NB4 (cell line): ENCODE measurements at regions not wholly inside any gene's neighbourhood (a gene's known extent, or its start where the extent isn't known, plus 50 kb on each side); places are given as distances from the start of the nearest gene placed in this dataset.

ENCODE experiments used
- DNase-seq: peaks from one replicate; pipeline ENCODE4 v3.0.0; 2010; ENCODE audit warnings: low read depth
- H3K4me3 ChIP-seq: one replicate; pipeline ENCODE4 v1.5.1; 2011; ENCODE audit warnings: mild to moderate bottlenecking, low read depth, low read length, moderate library complexity
- MYC ChIP-seq: IDR thresholded peaks from 2 replicates; pipeline ENCODE4 v1.6.1; 2011; ENCODE audit warnings: low read depth, low read length
- POLR2A ChIP-seq: IDR thresholded peaks from 2 replicates; pipeline ENCODE4 v1.6.1; 2011; ENCODE audit warnings: mild to moderate bottlenecking; ENCODE audit not compliant: insufficient read length; ENCODE audit errors: extremely low read depth
- TF ChIP-seq, protein P1 (sequence below): IDR thresholded peaks from one replicate; pipeline ENCODE4 v1.5.1; 2012; ENCODE audit warnings: low read depth, low read length
- TF ChIP-seq, protein P2 (sequence below): IDR thresholded peaks from 2 replicates; pipeline ENCODE4 v1.6.1; 2011; ENCODE audit warnings: low read depth, low read length

DNA sequence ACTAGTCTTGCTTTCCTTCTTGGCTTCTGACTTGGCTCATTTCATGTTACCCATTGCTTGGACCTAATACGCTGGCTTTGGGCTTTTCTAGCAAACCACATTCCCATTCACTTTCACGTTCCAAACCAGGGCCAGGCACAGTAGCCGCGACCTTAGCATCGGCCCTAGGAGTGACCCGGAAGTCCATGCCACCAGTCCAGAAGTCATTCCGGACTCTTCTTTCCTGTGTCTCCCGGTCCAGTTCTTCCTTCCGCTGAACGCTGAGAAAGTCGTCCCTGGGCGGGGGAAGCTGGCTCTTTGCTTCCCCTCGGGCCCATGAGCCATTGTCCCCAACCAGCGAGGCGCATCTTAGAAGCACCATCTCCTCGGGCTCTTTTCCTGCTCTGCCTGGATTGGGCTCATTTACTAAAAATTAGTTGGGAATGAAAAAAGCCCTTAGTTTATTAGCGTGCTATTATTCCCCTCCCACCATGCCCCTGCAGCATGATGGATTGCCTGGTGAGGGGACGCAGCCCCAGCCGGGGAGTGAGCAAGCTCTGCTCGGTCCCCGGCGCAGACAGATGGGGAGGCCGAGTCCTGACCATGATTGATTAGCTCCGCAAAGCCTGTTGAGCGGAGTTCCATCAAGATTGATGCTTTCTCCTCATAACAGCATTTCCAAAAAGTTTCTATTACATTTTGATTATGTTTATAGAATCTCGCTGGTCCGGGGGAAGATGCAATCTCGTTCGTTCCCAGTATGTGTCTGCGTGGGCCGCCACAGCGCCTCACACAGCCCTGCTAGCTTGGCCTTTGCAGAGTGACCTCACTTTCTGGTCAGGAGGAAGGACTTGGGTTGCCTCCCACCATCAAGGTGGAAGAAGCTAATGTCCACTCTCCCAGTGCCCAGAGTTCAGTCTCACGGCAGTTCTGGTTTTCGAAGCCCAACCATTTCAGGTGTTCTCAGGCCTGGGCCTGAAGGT is 115.1 kb upstream of the TOP1 start:
- no peak overlapping the region for H3K4me3 ChIP-seq

DNA sequence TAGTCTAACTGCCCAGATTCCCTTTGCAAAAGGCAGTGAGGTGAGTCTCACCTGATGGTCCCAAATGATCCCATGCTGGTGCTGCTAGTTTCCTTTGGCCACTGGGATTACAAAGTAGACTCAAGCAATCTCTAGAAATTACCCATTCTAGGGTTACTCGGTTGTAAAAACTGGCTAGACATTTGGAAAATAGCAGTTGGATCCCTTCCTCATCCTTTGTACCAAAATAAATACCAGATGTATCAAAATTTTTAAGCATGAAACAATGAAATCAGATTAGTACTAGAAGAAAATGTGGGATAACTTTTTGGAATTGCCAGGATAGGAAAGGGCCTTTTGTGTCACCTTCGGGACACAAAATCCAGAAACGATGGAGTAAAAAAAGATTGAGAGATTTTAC is 112.9 kb upstream of the TOP1 start:
- DNase-seq: no peak
- H3K4me3 ChIP-seq: no peak overlapping the region
- TF ChIP-seq MYC (no peak), POLR2A (no peak)
- TF ChIP-seq, protein P1, sequence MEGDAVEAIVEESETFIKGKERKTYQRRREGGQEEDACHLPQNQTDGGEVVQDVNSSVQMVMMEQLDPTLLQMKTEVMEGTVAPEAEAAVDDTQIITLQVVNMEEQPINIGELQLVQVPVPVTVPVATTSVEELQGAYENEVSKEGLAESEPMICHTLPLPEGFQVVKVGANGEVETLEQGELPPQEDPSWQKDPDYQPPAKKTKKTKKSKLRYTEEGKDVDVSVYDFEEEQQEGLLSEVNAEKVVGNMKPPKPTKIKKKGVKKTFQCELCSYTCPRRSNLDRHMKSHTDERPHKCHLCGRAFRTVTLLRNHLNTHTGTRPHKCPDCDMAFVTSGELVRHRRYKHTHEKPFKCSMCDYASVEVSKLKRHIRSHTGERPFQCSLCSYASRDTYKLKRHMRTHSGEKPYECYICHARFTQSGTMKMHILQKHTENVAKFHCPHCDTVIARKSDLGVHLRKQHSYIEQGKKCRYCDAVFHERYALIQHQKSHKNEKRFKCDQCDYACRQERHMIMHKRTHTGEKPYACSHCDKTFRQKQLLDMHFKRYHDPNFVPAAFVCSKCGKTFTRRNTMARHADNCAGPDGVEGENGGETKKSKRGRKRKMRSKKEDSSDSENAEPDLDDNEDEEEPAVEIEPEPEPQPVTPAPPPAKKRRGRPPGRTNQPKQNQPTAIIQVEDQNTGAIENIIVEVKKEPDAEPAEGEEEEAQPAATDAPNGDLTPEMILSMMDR: no peak
- TF ChIP-seq, protein P2, sequence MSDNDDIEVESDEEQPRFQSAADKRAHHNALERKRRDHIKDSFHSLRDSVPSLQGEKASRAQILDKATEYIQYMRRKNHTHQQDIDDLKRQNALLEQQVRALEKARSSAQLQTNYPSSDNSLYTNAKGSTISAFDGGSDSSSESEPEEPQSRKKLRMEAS: no peak

More for the DNA sequence above, 115.1 kb upstream of the TOP1 start:
- DNase-seq: no peak
- TF ChIP-seq, protein P2: no peak
- TF ChIP-seq, protein P1: no peak
- TF ChIP-seq POLR2A (no peak), MYC (no peak)

DNA sequence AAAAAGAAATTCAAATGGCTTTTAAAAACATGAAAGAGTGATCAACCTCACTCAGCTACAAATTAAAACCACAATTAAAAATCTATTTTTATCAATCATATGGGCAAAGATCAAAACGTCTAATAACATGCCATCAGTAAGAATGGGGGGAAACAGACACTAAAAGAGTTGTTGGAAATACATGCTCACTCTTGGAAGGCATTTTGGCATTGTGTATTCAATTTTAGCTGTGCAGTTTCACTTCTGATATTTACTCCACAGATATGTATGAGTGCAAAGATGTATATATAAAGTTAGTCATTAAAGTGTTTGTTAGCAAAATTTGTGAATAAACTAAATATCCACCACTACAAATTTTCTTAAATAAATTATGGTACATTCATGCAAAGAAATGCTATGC is 112.3 kb upstream of the TOP1 start:
- no peak overlapping the region for H3K4me3 ChIP-seq
- DNase-seq: no peak
- TF ChIP-seq, protein P1: no peak
- TF ChIP-seq, protein P2: no peak
- no peak for TF ChIP-seq POLR2A
- no peak for TF ChIP-seq MYC

DNA sequence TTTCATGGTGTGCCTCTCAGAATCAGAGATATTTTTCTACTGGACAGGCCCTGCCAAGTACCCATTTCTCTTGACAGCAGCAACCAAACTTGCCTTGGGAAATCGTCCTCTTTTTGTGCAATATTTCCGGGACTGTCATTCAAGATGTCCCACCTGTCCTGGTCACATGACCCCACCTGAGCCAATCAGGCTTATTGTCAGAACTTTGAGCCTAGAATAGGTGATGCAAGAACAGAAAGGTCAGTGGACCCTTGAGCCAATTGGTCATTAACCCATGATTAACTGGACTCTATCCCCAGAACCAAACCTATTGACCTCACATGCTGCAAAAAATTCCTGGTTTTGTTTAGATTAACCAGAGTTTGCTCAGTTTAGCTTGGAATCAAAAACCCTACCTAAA is 108.3 kb upstream of the TOP1 start:
- H3K4me3 ChIP-seq: no peak overlapping the region
- TF ChIP-seq, protein P1: no peak
- no peak for TF ChIP-seq MYC
- TF ChIP-seq, protein P2: no peak
- no peak for TF ChIP-seq POLR2A
- no peak for DNase-seq

DNA sequence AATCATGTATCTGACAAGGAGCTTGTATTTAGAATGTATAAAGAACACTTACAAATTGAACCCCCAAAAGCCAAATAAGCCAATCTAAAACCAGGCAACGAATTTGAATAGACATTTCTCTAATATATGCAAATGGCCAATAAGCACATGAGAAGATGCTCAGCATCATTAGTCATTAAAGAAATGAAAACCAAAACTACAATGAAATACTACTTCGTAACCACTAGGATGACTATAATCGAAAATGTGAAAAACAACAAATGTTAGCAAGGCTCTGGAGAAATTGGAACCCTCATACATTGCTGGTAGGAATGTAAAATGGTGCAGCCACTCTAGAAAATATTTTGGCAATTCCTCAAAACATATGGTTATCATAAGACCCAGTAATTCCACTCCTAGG is 105.8 kb upstream of the TOP1 start:
- H3K4me3 ChIP-seq: no peak overlapping the region
- TF ChIP-seq POLR2A (no peak), MYC (no peak)
- TF ChIP-seq, protein P1: no peak
- TF ChIP-seq, protein P2: no peak

More for the DNA sequence above, 105.8 kb upstream of the TOP1 start:
- no peak for DNase-seq
